ENCODE measurements at regions not wholly inside any gene's neighbourhood (a gene's known extent, or its start where the extent isn't known, plus 50 kb on each side); places are given as distances from the start of the nearest gene placed in this dataset.

- TF ChIP-seq CREB1 (IDR thresholded peaks at IDR 0.05; ENCODE audit: low read depth) = no peak
- no peak for TF ChIP-seq TCF12 (IDR thresholded peaks at IDR 0.05; ENCODE audit: low read depth)
- no peak for TF ChIP-seq MAX (IDR thresholded peaks at IDR 0.05)
- no peak for TF ChIP-seq USF1 (IDR thresholded peaks at IDR 0.05)
- no peak for TF ChIP-seq YY1 (IDR thresholded peaks at IDR 0.05; ENCODE audit: low read depth)
- no peak for TF ChIP-seq RAD21 (IDR thresholded peaks at IDR 0.05; ENCODE audit: low read depth)
- TF ChIP-seq TAF1 (IDR thresholded peaks at IDR 0.05; ENCODE audit: low read depth) = no peak
- TF ChIP-seq ZBTB7A (IDR thresholded peaks at IDR 0.05; ENCODE audit: low read depth) = no peak
- TF ChIP-seq CEBPB (IDR thresholded peaks at IDR 0.05) = no peak
- no peak for TF ChIP-seq FOXM1 (IDR thresholded peaks at IDR 0.05; ENCODE audit: borderline replicate concordance, low read depth)
- no peak for TF ChIP-seq NFIC (IDR thresholded peaks at IDR 0.05)
- TF ChIP-seq EP300 (IDR thresholded peaks at IDR 0.05; ENCODE audit: borderline replicate concordance) = no peak
These were observed 830.4 kb upstream of the COBL start for GRCh38 chr7:52146871-52147634.

DNA sequence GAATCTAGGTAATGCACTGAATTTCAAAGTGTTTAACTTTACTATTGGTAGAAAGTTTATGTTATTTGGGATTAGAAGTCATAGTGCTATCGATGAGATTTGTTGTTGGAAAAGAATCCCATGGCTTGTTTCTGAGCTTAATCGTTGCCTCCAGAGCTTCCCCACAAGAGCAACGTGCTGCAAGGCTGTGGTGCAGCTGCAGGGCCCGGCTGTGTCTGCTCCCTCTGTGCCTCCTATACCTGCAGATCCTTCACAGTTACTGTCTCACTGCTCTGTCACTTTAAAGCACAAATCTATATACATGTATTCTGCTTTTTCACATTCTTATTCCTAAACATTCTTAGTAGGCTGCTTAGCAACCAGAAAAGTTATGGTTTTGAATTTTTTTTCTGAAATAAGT is 826.6 kb upstream of the COBL start:
- no peak for TF ChIP-seq CEBPB (IDR thresholded peaks at IDR 0.05)
- no peak for TF ChIP-seq FOXM1 (IDR thresholded peaks at IDR 0.05; ENCODE audit: borderline replicate concordance, low read depth)
- TF ChIP-seq YY1 (IDR thresholded peaks at IDR 0.05; ENCODE audit: low read depth) = no peak
- no peak for TF ChIP-seq RAD21 (IDR thresholded peaks at IDR 0.05; ENCODE audit: low read depth)
- TF ChIP-seq ZBTB7A (IDR thresholded peaks at IDR 0.05; ENCODE audit: low read depth) = no peak
- TF ChIP-seq REST (IDR thresholded peaks at IDR 0.05; ENCODE audit: low read depth) = no peak
- no peak for TF ChIP-seq USF1 (IDR thresholded peaks at IDR 0.05)
- no peak for TF ChIP-seq EP300 (IDR thresholded peaks at IDR 0.05; ENCODE audit: borderline replicate concordance)
- no peak for TF ChIP-seq TEAD4 (IDR thresholded peaks at IDR 0.05)
- TF ChIP-seq EGR1 (IDR thresholded peaks at IDR 0.05) = no peak
- TF ChIP-seq TCF12 (IDR thresholded peaks at IDR 0.05; ENCODE audit: low read depth) = no peak
- TF ChIP-seq CREB1 (IDR thresholded peaks at IDR 0.05; ENCODE audit: low read depth) = no peak

- TF ChIP-seq USF1 (IDR thresholded peaks at IDR 0.05) (no peak), FOXM1 (IDR thresholded peaks at IDR 0.05; ENCODE audit: borderline replicate concordance, low read depth) (no peak), EGR1 (IDR thresholded peaks at IDR 0.05) (no peak), NFIC (IDR thresholded peaks at IDR 0.05) (no peak), ZBTB7A (IDR thresholded peaks at IDR 0.05; ENCODE audit: low read depth) (no peak), CEBPB (IDR thresholded peaks at IDR 0.05) (no peak), RAD21 (IDR thresholded peaks at IDR 0.05; ENCODE audit: low read depth) (no peak), EP300 (IDR thresholded peaks at IDR 0.05; ENCODE audit: borderline replicate concordance) (no peak), TAF1 (IDR thresholded peaks at IDR 0.05; ENCODE audit: low read depth) (no peak)
These were observed 824.2 kb upstream of the COBL start for GRCh38 chr7:52140851-52141250.

- TF ChIP-seq CEBPB (IDR thresholded peaks at IDR 0.05) = no peak
These were observed 818.8 kb upstream of the COBL start for GRCh38 chr7:52135403-52135802.

- TF ChIP-seq REST (IDR thresholded peaks at IDR 0.05; ENCODE audit: low read depth) (no peak), YY1 (IDR thresholded peaks at IDR 0.05; ENCODE audit: low read depth) (no peak), TAF1 (IDR thresholded peaks at IDR 0.05; ENCODE audit: low read depth) (no peak)
These were observed 812.7 kb upstream of the COBL start for GRCh38 chr7:52129278-52129677.

- TF ChIP-seq EGR1 (IDR thresholded peaks at IDR 0.05) = no peak
- no peak for TF ChIP-seq TEAD4 (IDR thresholded peaks at IDR 0.05)
- no peak for TF ChIP-seq RAD21 (IDR thresholded peaks at IDR 0.05; ENCODE audit: low read depth)
- TF ChIP-seq TAF1 (IDR thresholded peaks at IDR 0.05; ENCODE audit: low read depth) = no peak
- no peak for TF ChIP-seq ZBTB7A (IDR thresholded peaks at IDR 0.05; ENCODE audit: low read depth)
These were observed 804.3 kb upstream of the COBL start for GRCh38 chr7:52120912-52121311.

Measured in Ishikawa (cell line).